PFSK-1 (cell line): ENCODE measurements at regions not wholly inside any gene's neighbourhood (a gene's known extent, or its start where the extent isn't known, plus 50 kb on each side); places are given as distances from the start of the nearest gene placed in this dataset.

ENCODE experiments used
- POLR2AphosphoS5 ChIP-seq: IDR thresholded peaks from 2 replicates; pipeline ENCODE4 v1.6.1; 2012; ENCODE audit warnings: low read depth, mild to moderate bottlenecking, control low read depth, low read length, moderate library complexity
- SIN3A ChIP-seq: IDR thresholded peaks from 2 replicates; pipeline ENCODE4 v1.6.1; 2012; ENCODE audit warnings: mild to moderate bottlenecking, low read length, moderate library complexity, borderline replicate concordance; ENCODE audit not compliant: insufficient read depth
- TAF1 ChIP-seq: IDR thresholded peaks from 2 replicates; pipeline ENCODE4 v1.6.1; 2012; ENCODE audit warnings: low read length, control low read depth, borderline replicate concordance; ENCODE audit not compliant: insufficient read depth
- TF ChIP-seq, protein P1 (sequence below), 2 experiments: IDR thresholded peaks; 2 replicates each; pipeline versions ENCODE4 v1.6.1 to v1.8.0; 2011 to 2012; ENCODE audit warnings: low read depth in 2 of 2, low read length in 2 of 2, control low read depth in 1 of 2, inconsistent platforms in 1 of 2, mild to moderate bottlenecking in 1 of 2, moderate library complexity in 1 of 2; ENCODE audit not compliant: insufficient read depth in 1 of 2

- TF ChIP-seq TAF1 (no peak), POLR2AphosphoS5 (no peak), SIN3A (no peak)
- TF ChIP-seq, protein P1, sequence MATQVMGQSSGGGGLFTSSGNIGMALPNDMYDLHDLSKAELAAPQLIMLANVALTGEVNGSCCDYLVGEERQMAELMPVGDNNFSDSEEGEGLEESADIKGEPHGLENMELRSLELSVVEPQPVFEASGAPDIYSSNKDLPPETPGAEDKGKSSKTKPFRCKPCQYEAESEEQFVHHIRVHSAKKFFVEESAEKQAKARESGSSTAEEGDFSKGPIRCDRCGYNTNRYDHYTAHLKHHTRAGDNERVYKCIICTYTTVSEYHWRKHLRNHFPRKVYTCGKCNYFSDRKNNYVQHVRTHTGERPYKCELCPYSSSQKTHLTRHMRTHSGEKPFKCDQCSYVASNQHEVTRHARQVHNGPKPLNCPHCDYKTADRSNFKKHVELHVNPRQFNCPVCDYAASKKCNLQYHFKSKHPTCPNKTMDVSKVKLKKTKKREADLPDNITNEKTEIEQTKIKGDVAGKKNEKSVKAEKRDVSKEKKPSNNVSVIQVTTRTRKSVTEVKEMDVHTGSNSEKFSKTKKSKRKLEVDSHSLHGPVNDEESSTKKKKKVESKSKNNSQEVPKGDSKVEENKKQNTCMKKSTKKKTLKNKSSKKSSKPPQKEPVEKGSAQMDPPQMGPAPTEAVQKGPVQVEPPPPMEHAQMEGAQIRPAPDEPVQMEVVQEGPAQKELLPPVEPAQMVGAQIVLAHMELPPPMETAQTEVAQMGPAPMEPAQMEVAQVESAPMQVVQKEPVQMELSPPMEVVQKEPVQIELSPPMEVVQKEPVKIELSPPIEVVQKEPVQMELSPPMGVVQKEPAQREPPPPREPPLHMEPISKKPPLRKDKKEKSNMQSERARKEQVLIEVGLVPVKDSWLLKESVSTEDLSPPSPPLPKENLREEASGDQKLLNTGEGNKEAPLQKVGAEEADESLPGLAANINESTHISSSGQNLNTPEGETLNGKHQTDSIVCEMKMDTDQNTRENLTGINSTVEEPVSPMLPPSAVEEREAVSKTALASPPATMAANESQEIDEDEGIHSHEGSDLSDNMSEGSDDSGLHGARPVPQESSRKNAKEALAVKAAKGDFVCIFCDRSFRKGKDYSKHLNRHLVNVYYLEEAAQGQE (IDR thresholded peaks at IDR 0.05; ENCODE audit: insufficient read depth in 1 of 2, low read depth in 2 of 2, low read length in 2 of 2) = no peak
Measured at GRCh38 chr3:104428337-104428925, 938.3 kb upstream of the ALCAM start.
